Head of caudate nucleus (tissue), 42 donors: ENCODE measurements at regions not wholly inside any gene's neighbourhood (a gene's known extent, or its start where the extent isn't known, plus 50 kb on each side); places are given as distances from the start of the nearest gene placed in this dataset.
"Not testable (repeated sequence)": the region's sequence is repeated elsewhere in the genome, so short reads cannot be mapped to it uniquely, and the experiment has no call there.

Experiments
- DNase-seq, 42 donors: peaks; one replicate each; pipeline versions ENCODE4 v3.0.0 to v3.0.0-alpha.2; 2020 to 2021; ENCODE audit warnings: mixed read lengths in 7 of 42
- intact Hi-C: fragments of 100-400 bp; cut with DNase I; formaldehyde crosslinking; loops from one replicate; pipeline ENCODE4 v1.15.0; 2022

GRCh38 chr5:121665542-121665941 is 186.1 kb upstream of the FTMT start:
- intact Hi-C loops, DNase-seq: not testable (repeated sequence)

- no peak for DNase-seq
- intact Hi-C loops = no loop called here
Measured at GRCh38 chr5:121667292-121667691, 184.4 kb upstream of the FTMT start.

GRCh38 chr5:121668635-121669034 is 183.0 kb upstream of the FTMT start:
- intact Hi-C loops = no loop called here
- no peak for DNase-seq

- no peak for DNase-seq
- intact Hi-C loops = no loop called here
Measured at GRCh38 chr5:121671624-121672023, 180.1 kb upstream of the FTMT start.

GRCh38 chr5:121675924-121676323 is 175.8 kb upstream of the FTMT start:
- intact Hi-C loops = no loop called here
- DNase-seq = no peak

GRCh38 chr5:121681229-121681855 is 170.3 kb upstream of the FTMT start:
- DNase-seq = no peak
- intact Hi-C loops = no loop called here

GRCh38 chr5:121688126-121688525 is 163.6 kb upstream of the FTMT start:
- intact Hi-C loops = no loop called here
- DNase-seq = no peak

- intact Hi-C loops = no loop called here
- no peak for DNase-seq
Measured at GRCh38 chr5:121688781-121689180, 162.9 kb upstream of the FTMT start.

- DNase-seq = no peak
- intact Hi-C loops = no loop called here
Measured at GRCh38 chr5:121691478-121691877, 160.2 kb upstream of the FTMT start.

- DNase-seq = no peak
- intact Hi-C loops = no loop called here
Measured at GRCh38 chr5:121692158-121692557, 159.5 kb upstream of the FTMT start.

- DNase-seq = no peak
- intact Hi-C loops = no loop called here
Measured at GRCh38 chr5:121693864-121694263, 157.8 kb upstream of the FTMT start.

GRCh38 chr5:121695307-121695706 is 156.4 kb upstream of the FTMT start:
- intact Hi-C loops = no loop called here
- no peak for DNase-seq

- no peak for DNase-seq
- intact Hi-C loops = no loop called here
Measured at GRCh38 chr5:121698690-121699089, 153.0 kb upstream of the FTMT start.

GRCh38 chr5:121701731-121702130 is 150.0 kb upstream of the FTMT start:
- no peak for DNase-seq
- intact Hi-C loops = no loop called here

- intact Hi-C loops = no loop called here
- DNase-seq = no peak
Measured at GRCh38 chr5:121702682-121703081, 149.0 kb upstream of the FTMT start.

- no peak for DNase-seq
- intact Hi-C loops = no loop called here
Measured at GRCh38 chr5:121704291-121704690, 147.4 kb upstream of the FTMT start.

GRCh38 chr5:121706686-121707085 is 145.0 kb upstream of the FTMT start:
- intact Hi-C loops = no loop called here
- DNase-seq = no peak

GRCh38 chr5:121707178-121707577 is 144.5 kb upstream of the FTMT start:
- intact Hi-C loops = no loop called here
- no peak for DNase-seq

- intact Hi-C loops = no loop called here
- no peak for DNase-seq
Measured at GRCh38 chr5:121711416-121711815, 140.3 kb upstream of the FTMT start.

- intact Hi-C loops = no loop called here
- no peak for DNase-seq
Measured at GRCh38 chr5:121719255-121719654, 132.4 kb upstream of the FTMT start.

- intact Hi-C loops = no loop called here
- no peak for DNase-seq
Measured at GRCh38 chr5:121725450-121725849, 126.2 kb upstream of the FTMT start.

GRCh38 chr5:121726991-121727390 is 124.7 kb upstream of the FTMT start:
- intact Hi-C loops = no loop called here
- no peak for DNase-seq
